Upper lobe of left lung (tissue), 4 donors: ENCODE measurements at regions not wholly inside any gene's neighbourhood (a gene's known extent, or its start where the extent isn't known, plus 50 kb on each side); places are given as distances from the start of the nearest gene placed in this dataset.

Source experiments
- CTCF ChIP-seq, 6 experiments: fragments of 450-650 bp in 4 of 6; fragments of 200-600 bp in 2 of 6; sonication (generic) in 2 of 6; IDR thresholded peaks; one replicate each; pipeline ENCODE4 v1.5.1; 2016 to 2019; ENCODE audit warnings: antibody characterized with exemption in 6 of 6
- EP300 ChIP-seq, 4 donors: sonication (generic); formaldehyde crosslinking; IDR thresholded peaks; one replicate each; pipeline ENCODE4 v1.5.1; 2017; ENCODE audit warnings: antibody characterized with exemption in 4 of 4, control low read depth in 2 of 4
- POLR2A ChIP-seq, 4 donors: fragments of 450-650 bp; IDR thresholded peaks; one replicate each; pipeline ENCODE4 v1.5.1; 2016 to 2017; ENCODE audit warnings: antibody characterized with exemption in 4 of 4, mild to moderate bottlenecking in 2 of 4

GRCh38 chr20:59391975-59392374 lies 91.6 kb downstream of the EDN3 start:
- TF ChIP-seq CTCF (IDR thresholded peaks at IDR 0.05) (no peak), POLR2A (IDR thresholded peaks at IDR 0.05) (no peak), EP300 (IDR thresholded peaks at IDR 0.05) (no peak)
